Thyroid gland (tissue), 4 donors: ENCODE measurements at regions not wholly inside any gene's neighbourhood (a gene's known extent, or its start where the extent isn't known, plus 50 kb on each side); places are given as distances from the start of the nearest gene placed in this dataset.

Experiments used
- DNase-seq, 2 donors: peaks; one replicate each; pipeline ENCODE4 v3.0.0-alpha.2; 2019
- H3K27ac ChIP-seq, 3 donors: fragments of 200-600 bp; sonication (generic); 1 replicate in 2 of 3; 2 replicates in 1 of 3; pipeline ENCODE4 v1.5.1; 2016 to 2019; ENCODE audit warnings: mild to moderate bottlenecking in 1 of 3, moderate library complexity in 1 of 3
- H3K27me3 ChIP-seq: fragments of 200-600 bp; sonication (generic); one replicate; pipeline ENCODE4 v1.5.1; 2019
- H3K36me3 ChIP-seq, 2 donors: fragments of 200-600 bp; sonication (generic); one replicate each; pipeline ENCODE4 v1.5.1; 2016 to 2019
- H3K4me1 ChIP-seq, 2 donors: fragments of 200-600 bp; sonication (generic); one replicate each; pipeline ENCODE4 v1.5.1; 2017 to 2019
- H3K4me3 ChIP-seq, 3 donors: fragments of 200-600 bp; sonication (generic); replicated peaks in 1 of 3; 1 replicate in 2 of 3; 2 replicates in 1 of 3; pipeline ENCODE4 v1.5.1; 2016; ENCODE audit warnings: mild to moderate bottlenecking in 1 of 3
- H3K9me3 ChIP-seq: fragments of 200-600 bp; sonication (generic); one replicate; pipeline ENCODE4 v1.5.1; 2017
- CTCF ChIP-seq, 6 experiments: fragments of 200-600 bp in 3 of 6; fragments of 450-650 bp in 3 of 6; sonication (generic) in 3 of 6; IDR thresholded peaks; one replicate each; pipeline ENCODE4 v1.5.1; 2016 to 2019; ENCODE audit warnings: antibody characterized with exemption in 6 of 6, mild to moderate bottlenecking in 2 of 6, inconsistent platforms in 1 of 6, moderate library complexity in 1 of 6
- POLR2A ChIP-seq, 2 donors: fragments of 450-650 bp; IDR thresholded peaks; one replicate each; pipeline ENCODE4 v1.6.1; 2017; ENCODE audit warnings: antibody characterized with exemption in 2 of 2, mild to moderate bottlenecking in 2 of 2, moderate library complexity in 1 of 2
- WGBS, 2 donors: methylation state at CpG; one replicate each; pipeline ENCODE4 v1.1.5; 2017; 5-methylcytosine and 5-hydroxymethylcytosine counted together
- intact Hi-C: fragments of 100-400 bp; cut with DNase I; formaldehyde crosslinking; loops from one replicate; pipeline ENCODE4 v1.15.1; 2023

GRCh38 chr12:105552056-105552455 lies 221.6 kb downstream of the C12orf75 start:
- Histone ChIP-seq H3K27me3 (no peaks in the 10 kb centered on the region), H3K4me3 (no peak overlapping the region), H3K9me3 (no peaks in the 10 kb centered on the region), H3K27ac (no peak overlapping the region), H3K4me1 (no peaks in the 10 kb centered on the region), H3K36me3 (no peaks in the 10 kb centered on the region)
- DNase-seq, result no peak
- no peak for TF ChIP-seq POLR2A (IDR thresholded peaks at IDR 0.05)
- TF ChIP-seq CTCF (IDR thresholded peaks at IDR 0.05), result no peak
- intact Hi-C loops, result no loop called here

DNA sequence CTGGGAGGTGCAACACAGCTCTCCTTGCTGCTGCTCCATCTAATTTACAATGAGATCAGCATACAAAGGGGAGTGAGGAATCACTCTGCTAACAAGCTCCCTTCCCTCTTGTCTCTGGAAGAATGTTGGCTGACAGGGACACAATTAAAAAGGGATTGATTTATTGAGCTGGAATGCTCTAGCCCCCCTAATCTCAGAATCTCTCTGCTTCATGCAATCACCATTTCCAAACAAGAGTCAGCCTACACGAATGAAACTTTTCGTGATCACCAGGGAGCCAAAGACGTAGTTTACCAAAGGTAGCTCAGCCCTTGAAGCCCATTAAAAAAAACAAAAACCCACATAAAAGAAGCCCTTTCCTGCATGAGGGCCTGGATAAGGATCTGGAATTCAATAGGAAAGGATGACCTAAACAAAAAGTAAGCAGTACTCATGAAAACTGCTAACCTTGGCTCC lies 223.8 kb downstream of the C12orf75 start:
- no peaks in the 10 kb centered on the region for H3K36me3 ChIP-seq

DNA sequence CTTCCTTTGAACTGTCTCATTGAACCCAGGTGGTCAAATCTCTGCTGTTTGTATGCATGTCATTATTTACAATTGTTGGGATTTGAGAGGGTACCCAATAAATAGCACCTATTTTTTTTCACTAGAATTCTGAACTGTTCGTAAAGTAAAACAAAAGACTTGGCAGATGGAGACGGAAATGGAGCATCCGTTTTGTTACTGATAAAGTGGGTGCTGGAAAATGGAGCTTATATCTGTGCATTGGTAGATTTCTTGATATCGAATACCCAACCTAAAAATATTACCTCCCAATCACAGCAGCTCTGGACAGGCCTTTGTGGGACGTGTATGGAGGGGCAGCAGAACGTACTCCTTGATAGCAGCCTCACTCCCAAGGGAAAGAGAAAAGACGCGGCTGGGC lies 224.4 kb downstream of the C12orf75 start:
- Histone ChIP-seq H3K36me3 (no peaks in the 10 kb centered on the region), H3K4me1 (no peaks in the 10 kb centered on the region), H3K27me3 (no peaks in the 10 kb centered on the region), H3K27ac (no peak overlapping the region), H3K4me3 (no peak overlapping the region), H3K9me3 (no peaks in the 10 kb centered on the region)
- intact Hi-C loops, result no loop called here
- TF ChIP-seq CTCF (IDR thresholded peaks at IDR 0.05) (no peak), POLR2A (IDR thresholded peaks at IDR 0.05) (no peak)
- WGBS, 2 donors, result 76 to 77% methylated on average over 8 of the region's 8 CpGs
- no peak for DNase-seq

More for the DNA sequence above, 223.8 kb downstream of the C12orf75 start:
- H3K27ac ChIP-seq, result no peak overlapping the region
- H3K27me3 ChIP-seq, result no peaks in the 10 kb centered on the region
- WGBS, 2 donors, result 54 to 69% methylated on average over 3 of the region's 3 CpGs
- DNase-seq, result no peak
- no peaks in the 10 kb centered on the region for H3K9me3 ChIP-seq
- H3K4me1 ChIP-seq, result no peaks in the 10 kb centered on the region
- no peak for TF ChIP-seq CTCF (IDR thresholded peaks at IDR 0.05)
- TF ChIP-seq POLR2A (IDR thresholded peaks at IDR 0.05), result no peak
- no peak overlapping the region for H3K4me3 ChIP-seq
- intact Hi-C loops, result no loop called here

DNA sequence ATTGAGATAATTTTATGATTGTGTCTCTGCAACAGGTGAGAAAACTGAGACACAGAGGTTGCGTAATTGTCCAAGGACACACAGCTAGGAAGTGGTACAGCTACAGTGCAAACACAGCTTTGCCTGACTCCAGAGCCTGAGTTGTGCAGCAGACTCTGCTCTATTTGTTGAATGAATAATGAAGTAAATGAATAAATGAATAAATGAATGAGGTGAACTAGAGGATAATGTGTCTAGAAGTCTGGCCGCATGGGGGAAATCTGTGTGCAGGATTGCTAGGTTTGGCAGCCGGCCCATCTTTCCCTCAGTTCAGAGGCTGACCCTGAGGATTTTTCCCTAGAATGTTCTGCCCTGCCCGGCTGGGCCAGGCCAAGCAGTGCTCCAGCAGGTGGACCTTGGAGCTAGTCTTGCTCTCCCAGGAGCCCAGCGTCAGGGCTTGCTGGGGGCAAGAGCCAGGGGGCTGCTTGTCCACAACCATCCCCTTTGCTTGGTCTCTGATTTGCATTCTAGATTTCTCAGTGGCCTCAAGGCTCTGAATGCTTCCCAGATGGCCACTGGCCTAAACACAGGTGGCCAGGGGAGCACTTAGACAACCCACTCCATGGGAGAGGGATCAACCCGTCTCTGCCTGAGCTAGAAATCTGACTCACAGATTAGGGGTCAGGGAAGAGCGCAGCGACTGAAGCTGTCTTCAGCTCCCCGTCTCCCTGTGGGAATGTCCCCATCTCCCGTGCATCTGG lies 225.2 kb downstream of the C12orf75 start:
- intact Hi-C loops, result no loop called here
- no peaks in the 10 kb centered on the region for H3K4me1 ChIP-seq
- TF ChIP-seq POLR2A (IDR thresholded peaks at IDR 0.05) (no peak), CTCF (IDR thresholded peaks at IDR 0.05) (no peak)
- DNase-seq, result no peak
- WGBS, 2 donors, result 83 to 84% methylated on average over 9 to 10 of the region's 10 CpGs
- H3K9me3 ChIP-seq, result no peaks in the 10 kb centered on the region
- H3K36me3 ChIP-seq, result no peaks in the 10 kb centered on the region
- no peaks in the 10 kb centered on the region for H3K27me3 ChIP-seq
- no peak overlapping the region for H3K27ac ChIP-seq
- H3K4me3 ChIP-seq, result no peak overlapping the region

- TF ChIP-seq CTCF (IDR thresholded peaks at IDR 0.05), result no peak
- no peak for TF ChIP-seq POLR2A (IDR thresholded peaks at IDR 0.05)
- Histone ChIP-seq H3K9me3 (no peaks in the 10 kb centered on the region), H3K4me3 (no peak overlapping the region), H3K27me3 (no peaks in the 10 kb centered on the region), H3K36me3 (no peaks in the 10 kb centered on the region), H3K27ac (no peak overlapping the region), H3K4me1 (no peaks in the 10 kb centered on the region)
- intact Hi-C loops, result no loop called here
- WGBS, 2 donors, result 76 to 92% methylated on average over 6 of the region's 6 CpGs
- DNase-seq, result no peak
Measured at GRCh38 chr12:105559310-105559709, 228.8 kb downstream of the C12orf75 start.
